Mesothelial cell of epicardium (in vitro differentiated cells): ENCODE measurements at regions not wholly inside any gene's neighbourhood (a gene's known extent, or its start where the extent isn't known, plus 50 kb on each side); places are given as distances from the start of the nearest gene placed in this dataset.

Experiments used
- DNase-seq, 2 experiments: peaks; one replicate each; pipeline ENCODE4 v3.0.0; 2021; ENCODE audit warnings: low spot score in 2 of 2; ENCODE audit not compliant: unreplicated experiment in 2 of 2
- H3K27ac Mint-ChIP-seq: 2 replicates; pipeline ENCODE4 v1.8.0; 2021; ENCODE audit warnings: mixed read lengths
- H3K27me3 Mint-ChIP-seq: 2 replicates; pipeline ENCODE4 v1.8.0; 2021; ENCODE audit warnings: low read depth, mixed read lengths
- H3K36me3 Mint-ChIP-seq: 2 replicates; pipeline ENCODE4 v1.8.0; 2021; ENCODE audit warnings: mixed read lengths
- H3K4me1 Mint-ChIP-seq: 2 replicates; pipeline ENCODE4 v1.8.0; 2021; ENCODE audit warnings: mixed read lengths
- H3K4me3 Mint-ChIP-seq: 2 replicates; pipeline ENCODE4 v1.8.0; 2021; ENCODE audit warnings: mild to moderate bottlenecking, moderate library complexity, mixed read lengths
- H3K9me3 Mint-ChIP-seq: 2 replicates; pipeline ENCODE4 v1.8.0; 2021; ENCODE audit warnings: mixed read lengths
- TF ChIP-seq, protein P1 (sequence below): fragments of 200-600 bp; sonication (generic); IDR thresholded peaks from one replicate; pipeline ENCODE4 v1.5.0; 2021; ENCODE audit warnings: antibody characterized with exemption; ENCODE audit not compliant: unreplicated experiment

DNA sequence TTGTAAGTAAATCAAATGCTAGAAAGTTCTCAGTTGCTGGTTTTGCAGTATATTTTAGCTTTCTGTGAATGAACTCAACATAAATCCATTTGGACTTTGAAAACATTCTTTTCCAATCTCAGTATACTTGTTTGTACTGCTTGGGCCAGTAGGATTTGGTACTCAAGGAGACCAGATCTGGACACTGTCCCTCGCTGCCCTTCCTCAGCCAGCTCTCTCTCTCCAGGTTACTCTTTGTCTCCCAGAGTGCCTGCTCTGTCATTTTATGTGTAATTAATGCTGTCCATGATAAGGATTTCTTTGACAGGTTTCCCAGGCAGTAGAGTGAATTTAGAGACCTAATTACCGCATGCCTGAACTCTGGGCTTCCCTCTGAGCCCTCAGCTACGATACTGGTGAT is 344.6 kb upstream of the SGCD start:
- Mint-ChIP-seq H3K9me3 (no peaks in the 10 kb centered on the region), H3K27me3 (no peaks in the 10 kb centered on the region), H3K36me3 (no peaks in the 10 kb centered on the region), H3K4me1 (peaks cover 4% of the 10 kb centered on the region), H3K4me3 (no peak overlapping the region), H3K27ac (no peak overlapping the region)
- TF ChIP-seq, protein P1, sequence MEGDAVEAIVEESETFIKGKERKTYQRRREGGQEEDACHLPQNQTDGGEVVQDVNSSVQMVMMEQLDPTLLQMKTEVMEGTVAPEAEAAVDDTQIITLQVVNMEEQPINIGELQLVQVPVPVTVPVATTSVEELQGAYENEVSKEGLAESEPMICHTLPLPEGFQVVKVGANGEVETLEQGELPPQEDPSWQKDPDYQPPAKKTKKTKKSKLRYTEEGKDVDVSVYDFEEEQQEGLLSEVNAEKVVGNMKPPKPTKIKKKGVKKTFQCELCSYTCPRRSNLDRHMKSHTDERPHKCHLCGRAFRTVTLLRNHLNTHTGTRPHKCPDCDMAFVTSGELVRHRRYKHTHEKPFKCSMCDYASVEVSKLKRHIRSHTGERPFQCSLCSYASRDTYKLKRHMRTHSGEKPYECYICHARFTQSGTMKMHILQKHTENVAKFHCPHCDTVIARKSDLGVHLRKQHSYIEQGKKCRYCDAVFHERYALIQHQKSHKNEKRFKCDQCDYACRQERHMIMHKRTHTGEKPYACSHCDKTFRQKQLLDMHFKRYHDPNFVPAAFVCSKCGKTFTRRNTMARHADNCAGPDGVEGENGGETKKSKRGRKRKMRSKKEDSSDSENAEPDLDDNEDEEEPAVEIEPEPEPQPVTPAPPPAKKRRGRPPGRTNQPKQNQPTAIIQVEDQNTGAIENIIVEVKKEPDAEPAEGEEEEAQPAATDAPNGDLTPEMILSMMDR, result no peak
- no peak for DNase-seq

DNA sequence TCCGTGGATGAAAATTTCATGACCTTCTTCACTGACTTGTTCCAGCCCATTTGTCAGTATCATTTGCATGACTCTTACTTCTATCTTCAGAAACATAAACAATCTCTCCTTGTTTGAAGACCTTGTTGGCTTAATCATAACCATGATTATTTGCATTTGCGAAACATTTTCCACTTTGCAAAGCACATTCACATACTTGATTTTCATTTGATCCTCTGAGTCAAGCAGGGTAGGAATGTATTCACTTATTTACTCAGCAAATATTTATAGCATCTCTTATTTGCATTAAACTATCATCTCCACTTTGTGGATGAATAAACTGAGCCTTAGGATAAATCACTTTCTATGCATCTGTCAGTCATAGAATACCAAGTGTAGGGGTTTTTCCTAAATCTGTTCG is 343.0 kb upstream of the SGCD start:
- no peak for DNase-seq
- Mint-ChIP-seq H3K27me3 (no peaks in the 10 kb centered on the region), H3K27ac (no peak overlapping the region), H3K4me3 (no peak overlapping the region), H3K4me1 (peaks cover 4% of the 10 kb centered on the region), H3K36me3 (no peaks in the 10 kb centered on the region), H3K9me3 (no peaks in the 10 kb centered on the region)
- TF ChIP-seq, protein P1, result no peak

DNA sequence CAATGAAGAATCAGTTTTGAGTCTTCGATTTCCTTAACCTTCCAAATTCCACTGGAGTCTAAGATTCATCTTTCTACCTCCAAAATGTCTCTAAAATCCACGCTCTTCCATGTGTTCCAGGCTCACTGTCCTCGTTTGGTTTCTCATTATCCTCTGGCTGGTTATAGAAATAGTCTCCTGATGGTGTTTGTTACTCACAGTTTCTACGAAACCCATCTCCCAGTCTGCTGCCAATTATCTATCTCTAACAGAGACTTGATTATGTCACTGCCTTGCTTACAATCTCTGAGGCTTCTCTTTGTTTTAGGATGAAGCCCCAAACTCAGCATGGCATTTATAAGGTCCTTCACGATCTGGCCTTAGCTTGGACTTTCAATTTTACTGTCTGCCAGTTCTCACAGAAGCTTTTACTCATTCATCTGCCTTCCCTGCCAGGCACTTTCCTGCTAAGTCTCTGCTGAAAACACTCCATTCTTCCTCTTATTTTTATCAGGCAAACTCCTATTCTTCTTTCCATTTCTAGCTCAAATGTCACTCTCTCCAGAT is 339.6 kb upstream of the SGCD start:
- H3K36me3 Mint-ChIP-seq, result no peaks in the 10 kb centered on the region
- peaks cover 3% of the 10 kb centered on the region for H3K4me1 Mint-ChIP-seq
- TF ChIP-seq, protein P1, result no peak
- H3K9me3 Mint-ChIP-seq, result no peaks in the 10 kb centered on the region
- no peak for DNase-seq
- no peak overlapping the region for H3K4me3 Mint-ChIP-seq
- H3K27ac Mint-ChIP-seq, result no peak overlapping the region
- peaks cover 4% of the 10 kb centered on the region for H3K27me3 Mint-ChIP-seq

DNA sequence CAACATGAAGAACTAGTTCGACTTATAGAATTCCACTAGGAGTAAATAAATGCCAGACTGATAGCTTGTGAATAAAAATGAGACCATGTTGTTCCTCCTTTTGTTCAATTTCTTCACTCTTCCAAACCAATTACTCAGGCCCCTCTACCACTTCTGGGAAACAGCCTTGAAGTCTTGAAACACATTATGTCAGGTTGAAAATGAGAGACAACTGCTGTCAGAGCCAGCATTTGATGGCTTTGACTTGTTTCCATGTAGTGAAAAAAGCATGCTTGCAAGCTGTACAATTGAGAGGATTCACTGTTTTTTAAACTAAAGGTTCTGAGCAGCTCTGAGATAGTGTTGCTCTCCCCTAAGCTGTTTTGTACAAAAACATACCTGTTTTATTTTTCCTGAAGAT is 337.1 kb upstream of the SGCD start:
- TF ChIP-seq, protein P1, result no peak
- DNase-seq, result no peak

DNA sequence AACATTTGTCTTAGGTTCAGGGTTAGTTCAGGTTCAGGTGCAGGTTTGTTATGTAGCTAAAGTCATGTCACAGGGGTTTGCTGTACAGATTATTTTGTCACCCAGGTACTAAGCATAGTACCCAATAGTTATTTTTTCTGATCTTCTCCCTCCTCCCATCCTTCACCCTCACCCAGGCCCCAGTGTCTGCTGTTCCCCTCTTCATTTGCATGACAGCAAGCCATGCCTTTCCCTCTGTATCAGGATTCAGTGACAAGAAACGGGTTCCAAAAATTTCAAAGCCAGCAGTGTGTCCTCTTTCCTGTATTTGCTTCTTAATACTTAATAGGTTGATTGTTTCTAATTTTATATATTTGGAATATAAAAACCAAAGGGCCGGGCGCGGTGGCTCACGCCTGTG is 330.8 kb upstream of the SGCD start:
- no peaks in the 10 kb centered on the region for H3K9me3 Mint-ChIP-seq
- H3K4me3 Mint-ChIP-seq, result no peak overlapping the region
- H3K27me3 Mint-ChIP-seq, result peaks cover 4% of the 10 kb centered on the region
- no peaks in the 10 kb centered on the region for H3K36me3 Mint-ChIP-seq
- DNase-seq, result no peak
- H3K27ac Mint-ChIP-seq, result no peak overlapping the region
- TF ChIP-seq, protein P1, result no peak
- H3K4me1 Mint-ChIP-seq, result no peaks in the 10 kb centered on the region

More for the DNA sequence above, 337.1 kb upstream of the SGCD start:
- no peaks in the 10 kb centered on the region for H3K36me3 Mint-ChIP-seq
- peaks cover 4% of the 10 kb centered on the region for H3K27me3 Mint-ChIP-seq
- no peak overlapping the region for H3K4me3 Mint-ChIP-seq
- H3K9me3 Mint-ChIP-seq, result no peaks in the 10 kb centered on the region
- H3K27ac Mint-ChIP-seq, result no peak overlapping the region
- no peaks in the 10 kb centered on the region for H3K4me1 Mint-ChIP-seq

DNA sequence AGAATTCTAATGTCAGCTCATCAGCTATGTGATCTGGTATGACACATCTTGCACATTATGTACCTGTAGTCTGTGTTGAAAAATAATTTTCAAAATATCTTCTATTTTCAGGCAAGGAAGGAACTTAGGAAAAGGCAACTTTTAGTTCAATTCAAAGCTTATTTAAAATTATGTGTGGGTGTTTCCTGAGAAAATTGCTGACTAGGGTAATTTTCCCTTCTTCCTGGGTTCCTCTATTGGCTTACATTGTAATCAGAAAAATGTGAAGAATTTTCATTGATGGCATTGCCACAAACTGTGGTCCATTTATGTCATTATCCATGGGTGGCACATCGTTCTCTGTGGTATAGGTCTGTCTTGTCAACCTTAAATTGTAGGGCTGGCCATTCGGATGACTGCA is 328.7 kb upstream of the SGCD start:
- no peak for DNase-seq
- no peaks in the 10 kb centered on the region for H3K9me3 Mint-ChIP-seq
- H3K36me3 Mint-ChIP-seq, result no peaks in the 10 kb centered on the region
- no peaks in the 10 kb centered on the region for H3K27me3 Mint-ChIP-seq
- no peaks in the 10 kb centered on the region for H3K4me1 Mint-ChIP-seq
- TF ChIP-seq, protein P1, result no peak
- H3K4me3 Mint-ChIP-seq, result no peak overlapping the region
- H3K27ac Mint-ChIP-seq, result no peak overlapping the region
